ENCODE measurements at regions not wholly inside any gene's neighbourhood (a gene's known extent, or its start where the extent isn't known, plus 50 kb on each side); places are given as distances from the start of the nearest gene placed in this dataset.

GRCh38 chr2:122273785-122274419 is 518.5 kb downstream of the TSN start:
- Histone ChIP-seq H3K4me1 (no peaks in the 10 kb centered on the region), H3K27me3 (no peaks in the 10 kb centered on the region), H3K9me3 (no peaks in the 10 kb centered on the region), H3K36me3 (replicated peaks in 1 of 2; ENCODE audit: insufficient read depth in 1 of 2, low read depth in 2 of 2) (no peaks in the 10 kb centered on the region), H3K27ac (no peak overlapping the region), H3K4me3 (no peak overlapping the region)
- 76 to 81% methylated on average over 13 of the region's 13 CpGs for WGBS, 2 donors
- ATAC-seq (no peak), DNase-seq (no peak)
- intact Hi-C loops (cut with DNase I) = no loop called here
- TF ChIP-seq POLR2A (IDR thresholded peaks at IDR 0.05) = no peak

DNA sequence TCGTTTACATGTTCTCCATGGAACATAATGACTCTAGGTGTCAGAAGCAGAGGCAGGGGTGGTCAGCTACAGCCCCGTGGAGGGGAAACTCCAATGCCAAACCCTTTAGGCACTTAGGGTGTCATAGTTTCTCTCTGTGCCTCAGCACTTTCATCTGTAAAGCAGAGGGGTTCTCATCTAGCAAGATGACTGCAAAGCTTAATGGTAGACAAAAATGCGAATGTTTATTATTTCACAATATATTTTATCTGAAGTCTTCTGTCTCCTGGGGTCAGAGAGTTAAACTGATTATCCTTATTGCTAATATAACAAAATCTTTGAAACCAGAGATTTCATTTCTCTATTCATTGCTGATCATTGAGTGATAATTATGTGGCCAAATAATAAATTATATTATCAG is 522.5 kb downstream of the TSN start:
- intact Hi-C loops (cut with DNase I) = no loop called here
- no peaks in the 10 kb centered on the region for H3K36me3 ChIP-seq (replicated peaks in 1 of 2; ENCODE audit: insufficient read depth in 1 of 2, low read depth in 2 of 2)
- no peaks in the 10 kb centered on the region for H3K4me1 ChIP-seq
- no peak for ATAC-seq
- H3K27ac ChIP-seq = no peak overlapping the region
- no peak overlapping the region for H3K4me3 ChIP-seq
- no peaks in the 10 kb centered on the region for H3K9me3 ChIP-seq
- no peaks in the 10 kb centered on the region for H3K27me3 ChIP-seq
- no peak for DNase-seq
- 40 to 56% methylated on average over 3 of the region's 3 CpGs for WGBS, 2 donors
- TF ChIP-seq CTCF (IDR thresholded peaks at IDR 0.05) (no peak), POLR2A (IDR thresholded peaks at IDR 0.05) (no peak)

DNA sequence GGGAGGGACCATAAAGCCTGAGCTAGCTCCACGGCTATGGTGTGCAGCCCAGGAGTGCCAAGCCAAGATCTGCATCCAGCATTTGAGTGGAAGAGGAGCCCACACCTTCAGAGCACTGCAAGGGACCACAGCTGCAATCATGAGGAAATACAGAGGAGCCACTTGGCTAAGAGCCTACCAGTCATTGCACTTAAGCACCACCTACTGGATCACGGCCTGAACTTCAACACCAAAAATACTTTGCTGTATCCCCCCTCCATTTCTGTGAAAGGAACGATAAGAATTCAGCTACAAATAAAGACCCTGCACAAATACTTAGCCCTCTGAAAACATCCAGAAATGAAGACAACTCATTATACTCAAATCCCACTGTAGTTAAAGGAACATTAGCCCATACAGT is 545.3 kb downstream of the TSN start:
- no peaks in the 10 kb centered on the region for H3K36me3 ChIP-seq (replicated peaks in 1 of 2; ENCODE audit: insufficient read depth in 1 of 2, low read depth in 2 of 2)
- H3K27ac ChIP-seq = no peak overlapping the region
- no peak overlapping the region for H3K4me3 ChIP-seq
- WGBS, 2 donors = 76 to 87% methylated on average over 3 of the region's 3 CpGs
- peaks cover 0 to 9% (median 0%) of the 10 kb centered on the region in 3 donors for H3K9me3 ChIP-seq
- DNase-seq = no peak
- TF ChIP-seq POLR2A (IDR thresholded peaks at IDR 0.05) (no peak), CTCF (IDR thresholded peaks at IDR 0.05) (no peak)
- intact Hi-C loops (cut with DNase I) = no loop called here
- H3K27me3 ChIP-seq = no peaks in the 10 kb centered on the region
- no peak for ATAC-seq
- no peaks in the 10 kb centered on the region for H3K4me1 ChIP-seq

DNA sequence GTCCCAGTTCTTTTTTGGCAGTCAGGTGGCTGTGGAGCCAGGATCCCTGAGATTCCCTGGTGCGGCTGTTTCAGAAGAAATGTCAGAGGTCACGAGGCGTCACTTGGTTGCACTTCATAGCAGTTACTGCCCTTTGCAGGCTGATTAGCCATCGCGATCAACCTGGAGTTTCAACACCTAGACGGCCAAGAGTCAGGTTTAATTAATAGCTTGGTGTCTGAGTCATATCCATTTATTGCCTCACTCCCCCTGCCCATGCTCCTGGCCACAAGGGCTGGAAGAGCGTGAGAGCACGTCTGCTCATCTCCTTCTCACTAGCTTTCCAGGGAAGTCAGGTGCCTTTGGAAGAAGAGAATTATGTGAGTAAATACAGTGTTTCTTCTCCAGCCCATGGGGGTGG is 552.3 kb downstream of the TSN start:
- H3K27ac ChIP-seq = no peak overlapping the region
- H3K4me3 ChIP-seq = no peak overlapping the region
- intact Hi-C loops (cut with DNase I) = no loop called here
- 65 to 73% methylated on average over 8 of the region's 8 CpGs for WGBS, 2 donors
- no peaks in the 10 kb centered on the region for H3K27me3 ChIP-seq
- no peak for TF ChIP-seq CTCF (IDR thresholded peaks at IDR 0.05)
- no peak for TF ChIP-seq POLR2A (IDR thresholded peaks at IDR 0.05)
- no peaks in the 10 kb centered on the region for H3K4me1 ChIP-seq
- H3K9me3 ChIP-seq = no peaks in the 10 kb centered on the region
- no peak for DNase-seq
- no peaks in the 10 kb centered on the region for H3K36me3 ChIP-seq (replicated peaks in 1 of 2; ENCODE audit: insufficient read depth in 1 of 2, low read depth in 2 of 2)
- ATAC-seq = no peak

DNA sequence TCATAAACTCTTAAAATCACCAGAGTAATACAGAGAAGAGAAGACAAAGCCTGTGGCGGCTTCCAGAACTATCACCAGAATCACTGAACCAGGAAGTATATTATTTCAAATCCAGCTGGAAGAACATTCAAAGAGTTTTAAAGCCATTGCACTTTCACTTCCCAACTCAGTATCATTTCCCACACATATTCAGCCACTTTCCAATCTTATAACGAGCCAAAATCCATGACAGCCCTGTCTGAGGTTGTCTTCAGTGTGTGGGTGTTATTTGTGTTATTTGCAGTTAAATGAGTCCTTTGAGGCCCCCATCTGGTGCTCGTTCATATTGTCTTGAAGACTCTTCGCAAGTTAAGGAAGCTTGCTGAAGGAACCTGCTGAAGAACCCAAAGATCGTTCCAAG is 559.9 kb downstream of the TSN start:
- Histone ChIP-seq H3K4me3 (no peak overlapping the region), H3K27me3 (no peaks in the 10 kb centered on the region), H3K9me3 (no peaks in the 10 kb centered on the region), H3K4me1 (no peaks in the 10 kb centered on the region), H3K36me3 (replicated peaks in 1 of 2; ENCODE audit: insufficient read depth in 1 of 2, low read depth in 2 of 2) (no peaks in the 10 kb centered on the region), H3K27ac (no peak overlapping the region)
- 63 to 71% methylated on average over 5 of the region's 5 CpGs for WGBS, 2 donors
- TF ChIP-seq POLR2A (IDR thresholded peaks at IDR 0.05) = no peak
- TF ChIP-seq CTCF (IDR thresholded peaks at IDR 0.05) = no peak
- ATAC-seq = no peak
- no peak for DNase-seq
- intact Hi-C loops (cut with DNase I) = no loop called here

Measured in body of pancreas (tissue), 4 donors.